IPS-15b (cell line): ENCODE measurements at regions not wholly inside any gene's neighbourhood (a gene's known extent, or its start where the extent isn't known, plus 50 kb on each side); places are given as distances from the start of the nearest gene placed in this dataset.
"Not testable (repeated sequence)": the region's sequence is repeated elsewhere in the genome, so short reads cannot be mapped to it uniquely, and the experiment has no call there.

Source experiments
- H3K27me3 ChIP-seq: one replicate; pipeline ENCODE4 v1.6.1; 2013; ENCODE audit warnings: low read length; ENCODE audit not compliant: control insufficient read depth, insufficient read depth
- H3K36me3 ChIP-seq: one replicate; pipeline ENCODE4 v1.6.1; 2013; ENCODE audit warnings: low read length; ENCODE audit not compliant: control insufficient read depth, insufficient read depth
- H3K4me1 ChIP-seq: one replicate; pipeline ENCODE4 v1.6.1; 2013; ENCODE audit warnings: mild to moderate bottlenecking, low read length; ENCODE audit not compliant: control insufficient read depth, insufficient read depth
- H3K4me3 ChIP-seq: one replicate; pipeline ENCODE4 v1.5.1; 2013; ENCODE audit warnings: low read depth, low read length
- H3K9ac ChIP-seq: one replicate; pipeline ENCODE4 v1.6.1; 2013; ENCODE audit warnings: low read depth, mild to moderate bottlenecking, low read length
- H3K9me3 ChIP-seq: one replicate; pipeline ENCODE4 v1.6.1; 2013; ENCODE audit warnings: mild to moderate bottlenecking, low read length; ENCODE audit not compliant: control insufficient read depth, insufficient read depth

- Histone ChIP-seq H3K4me1 (peaks cover 17% of the 10 kb centered on the region), H3K9ac (no peak overlapping the region), H3K4me3 (no peak overlapping the region)
These were observed 438.1 kb upstream of the NRP1 start for GRCh38 chr10:33772370-33773252.

GRCh38 chr10:33771856-33772255 lies 437.4 kb upstream of the NRP1 start:
- not testable (repeated sequence) for H3K36me3 ChIP-seq, H3K27me3 ChIP-seq, H3K9me3 ChIP-seq, H3K9ac ChIP-seq, H3K4me3 ChIP-seq
- H3K4me1 ChIP-seq: peaks cover 17% of the 10 kb centered on the region

More at GRCh38 chr10:33772370-33773252, 438.1 kb upstream of the NRP1 start:
- Histone ChIP-seq H3K27me3 (no peaks in the 10 kb centered on the region), H3K9me3 (no peaks in the 10 kb centered on the region), H3K36me3 (no peaks in the 10 kb centered on the region)

DNA sequence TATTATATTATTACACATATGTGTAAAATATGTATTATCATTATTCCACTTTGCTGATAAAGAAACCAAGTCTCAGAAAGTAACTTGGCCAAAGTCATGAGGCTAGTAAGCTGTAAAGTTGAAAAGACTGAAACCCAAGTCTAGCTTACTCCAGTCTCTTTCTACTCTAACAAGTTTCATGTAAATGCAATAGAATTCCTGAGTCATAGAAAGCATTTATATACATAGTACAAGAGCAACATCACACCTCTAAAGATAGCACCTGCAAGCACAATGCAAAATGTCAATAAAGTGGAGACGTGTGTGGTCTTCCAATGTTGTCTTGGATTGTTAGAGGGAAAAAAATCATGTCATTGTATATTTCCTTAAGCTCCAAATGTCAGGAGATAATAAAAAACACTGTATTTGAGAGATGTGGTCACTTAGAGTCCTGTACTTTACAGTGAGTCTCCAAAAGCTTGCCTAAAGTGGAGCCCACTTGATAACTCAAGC lies 430.3 kb upstream of the NRP1 start:
- no peaks in the 10 kb centered on the region for H3K27me3 ChIP-seq
- H3K9me3 ChIP-seq: no peaks in the 10 kb centered on the region
- H3K4me3 ChIP-seq: no peak overlapping the region
- no peak overlapping the region for H3K9ac ChIP-seq
- H3K4me1 ChIP-seq: no peaks in the 10 kb centered on the region
- no peaks in the 10 kb centered on the region for H3K36me3 ChIP-seq

GRCh38 chr10:33760056-33760943 lies 425.8 kb upstream of the NRP1 start:
- Histone ChIP-seq H3K9me3 (no peaks in the 10 kb centered on the region), H3K36me3 (no peaks in the 10 kb centered on the region), H3K27me3 (no peaks in the 10 kb centered on the region), H3K9ac (no peak overlapping the region), H3K4me1 (no peaks in the 10 kb centered on the region), H3K4me3 (no peak overlapping the region)

DNA sequence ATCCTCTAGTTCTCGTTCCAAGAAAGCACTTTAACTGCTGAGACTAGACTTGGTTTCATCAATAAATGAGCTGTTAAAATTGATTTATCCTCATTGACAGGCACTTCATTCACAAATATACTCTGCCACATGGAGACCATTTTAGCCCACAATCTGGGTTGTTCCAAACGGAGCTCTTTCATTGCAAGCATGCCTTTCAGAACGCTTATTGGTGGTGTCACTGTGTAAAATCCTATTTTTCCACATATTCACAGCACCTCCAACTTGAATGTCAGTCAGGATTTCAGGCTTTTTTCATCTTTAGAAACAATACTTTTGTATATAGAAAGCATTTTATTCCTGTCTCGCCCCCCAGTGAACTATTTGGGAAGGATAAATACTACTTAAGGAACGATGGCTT lies 424.7 kb upstream of the NRP1 start:
- Histone ChIP-seq H3K9ac (no peak overlapping the region), H3K4me3 (no peak overlapping the region), H3K4me1 (no peaks in the 10 kb centered on the region), H3K9me3 (no peaks in the 10 kb centered on the region), H3K36me3 (no peaks in the 10 kb centered on the region), H3K27me3 (no peaks in the 10 kb centered on the region)

- H3K4me3 ChIP-seq: no peak overlapping the region
- no peaks in the 10 kb centered on the region for H3K36me3 ChIP-seq
- no peaks in the 10 kb centered on the region for H3K4me1 ChIP-seq
- peaks cover 2% of the 10 kb centered on the region for H3K9me3 ChIP-seq
- H3K9ac ChIP-seq: no peak overlapping the region
- H3K27me3 ChIP-seq: no peaks in the 10 kb centered on the region
These were observed 423.8 kb upstream of the NRP1 start for GRCh38 chr10:33758299-33758698.

DNA sequence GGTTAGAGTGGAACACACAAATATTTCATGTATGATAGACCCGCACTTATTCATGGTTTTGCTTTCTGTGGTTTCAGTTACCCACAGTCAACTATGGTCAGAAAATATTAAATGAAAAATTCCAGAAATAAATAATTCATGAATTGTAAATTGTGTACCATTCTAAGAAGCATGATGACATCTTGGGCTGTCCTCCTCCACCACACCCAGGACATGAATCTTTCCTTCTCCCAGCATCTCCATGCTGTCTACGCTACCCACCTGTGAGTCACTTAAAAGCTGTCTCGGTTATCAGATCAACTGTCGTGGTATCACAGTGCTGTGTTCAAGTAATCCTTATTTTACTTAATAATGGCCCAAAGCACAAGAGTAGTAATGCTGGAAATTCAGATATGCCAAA lies 419.6 kb upstream of the NRP1 start:
- H3K4me1 ChIP-seq: no peaks in the 10 kb centered on the region
- H3K27me3 ChIP-seq: no peaks in the 10 kb centered on the region
- peaks cover 4% of the 10 kb centered on the region for H3K9me3 ChIP-seq
- no peak overlapping the region for H3K9ac ChIP-seq
- no peaks in the 10 kb centered on the region for H3K36me3 ChIP-seq
- no peak overlapping the region for H3K4me3 ChIP-seq

- Histone ChIP-seq H3K27me3 (no peaks in the 10 kb centered on the region), H3K36me3 (no peaks in the 10 kb centered on the region), H3K4me3 (no peak overlapping the region), H3K9me3 (peaks cover 4% of the 10 kb centered on the region), H3K9ac (no peak overlapping the region), H3K4me1 (no peaks in the 10 kb centered on the region)
These were observed 418.9 kb upstream of the NRP1 start for GRCh38 chr10:33753389-33753788.

GRCh38 chr10:33749790-33750189 lies 415.3 kb upstream of the NRP1 start:
- Histone ChIP-seq H3K27me3 (no peaks in the 10 kb centered on the region), H3K36me3 (no peaks in the 10 kb centered on the region), H3K4me3 (no peak overlapping the region), H3K9ac (no peak overlapping the region), H3K9me3 (peaks cover 4% of the 10 kb centered on the region), H3K4me1 (no peaks in the 10 kb centered on the region)

GRCh38 chr10:33749067-33749735 lies 414.7 kb upstream of the NRP1 start:
- H3K36me3 ChIP-seq: no peaks in the 10 kb centered on the region
- peaks cover 4% of the 10 kb centered on the region for H3K9me3 ChIP-seq
- no peak overlapping the region for H3K4me3 ChIP-seq
- H3K4me1 ChIP-seq: no peaks in the 10 kb centered on the region
- no peaks in the 10 kb centered on the region for H3K27me3 ChIP-seq
- H3K9ac ChIP-seq: no peak overlapping the region

GRCh38 chr10:33746836-33747268 lies 412.4 kb upstream of the NRP1 start:
- Histone ChIP-seq H3K9me3 (no peaks in the 10 kb centered on the region), H3K9ac (no peak overlapping the region), H3K36me3 (no peaks in the 10 kb centered on the region), H3K4me1 (no peaks in the 10 kb centered on the region), H3K27me3 (no peaks in the 10 kb centered on the region), H3K4me3 (no peak overlapping the region)
